Spleen (tissue), 11 donors: ENCODE measurements at regions not wholly inside any gene's neighbourhood (a gene's known extent, or its start where the extent isn't known, plus 50 kb on each side); places are given as distances from the start of the nearest gene placed in this dataset.

Source experiments
- DNase-seq: peaks from one replicate; pipeline ENCODE4 v3.0.0-alpha.2; 2020
- H3K27ac ChIP-seq, 8 donors: fragments of 200-600 bp; sonication (generic) in 7 of 8; 1 replicate in 4 of 8; 2 replicates in 4 of 8; pipeline versions ENCODE4 v1.5.0 to v1.8.0; 2016 to 2021; ENCODE audit warnings: inconsistent platforms in 4 of 8, mild to moderate bottlenecking in 4 of 8, moderate library complexity in 1 of 8
- H3K27me3 ChIP-seq, 7 donors: fragments of 200-600 bp; sonication (generic) in 6 of 7; replicated peaks in 1 of 7; 1 replicate in 4 of 7; 2 replicates in 3 of 7; pipeline versions ENCODE4 v1.5.0 to v1.8.0; 2016 to 2021; ENCODE audit warnings: inconsistent platforms in 3 of 7, mild to moderate bottlenecking in 1 of 7
- H3K36me3 ChIP-seq, 6 donors: fragments of 200-600 bp; sonication (generic) in 5 of 6; 1 replicate in 4 of 6; 2 replicates in 2 of 6; pipeline versions ENCODE4 v1.5.0 to v1.8.0; 2016 to 2021; ENCODE audit warnings: inconsistent platforms in 2 of 6
- H3K4me1 ChIP-seq, 6 donors: fragments of 200-600 bp; sonication (generic) in 5 of 6; 1 replicate in 3 of 6; 2 replicates in 3 of 6; pipeline versions ENCODE4 v1.5.0 to v1.8.0; 2016 to 2021; ENCODE audit warnings: inconsistent platforms in 3 of 6
- H3K4me3 ChIP-seq, 8 donors: fragments of 200-600 bp; sonication (generic) in 7 of 8; 1 replicate in 4 of 8; 2 replicates in 4 of 8; pipeline versions ENCODE4 v1.5.0 to v1.8.0; 2016 to 2021; ENCODE audit warnings: inconsistent platforms in 4 of 8, mild to moderate bottlenecking in 4 of 8, moderate library complexity in 2 of 8
- H3K9me3 ChIP-seq, 8 donors: fragments of 200-600 bp; sonication (generic) in 7 of 8; 1 replicate in 4 of 8; 2 replicates in 4 of 8; pipeline versions ENCODE4 v1.5.0 to v1.8.0; 2016 to 2021; ENCODE audit warnings: inconsistent platforms in 4 of 8
- CTCF ChIP-seq, 11 experiments: fragments of 200-600 bp in 7 of 11; fragments of 450-650 bp in 4 of 11; sonication (generic) in 4 of 11; IDR thresholded peaks in 8 of 11; conservative IDR thresholded peaks in 3 of 11; 1 replicate in 7 of 11; 2 replicates in 4 of 11; pipeline versions ENCODE4 v1.4.0 to v1.8.0; 2016 to 2021; ENCODE audit warnings: antibody characterized with exemption in 11 of 11, inconsistent platforms in 4 of 11, mild to moderate bottlenecking in 1 of 11
- POLR2A ChIP-seq, 3 donors: fragments of 450-650 bp; IDR thresholded peaks; one replicate each; pipeline ENCODE4 v1.5.1; 2017; ENCODE audit warnings: antibody characterized with exemption in 3 of 3, mild to moderate bottlenecking in 1 of 3
- POLR2AphosphoS5 ChIP-seq, 3 donors: sonication (generic); formaldehyde crosslinking; IDR thresholded peaks; one replicate each; pipeline ENCODE4 v1.5.1; 2017; ENCODE audit warnings: antibody characterized with exemption in 3 of 3
- WGBS, 5 donors: extraction: QIAGEN DNeasy Blood & Tissue Kit in 3 of 5; methylation state at CpG; one replicate each; pipeline versions ENCODE4 v1.1.5 to v1.1.7; 2013 to 2018; 5-methylcytosine and 5-hydroxymethylcytosine counted together
- intact Hi-C: fragments of 100-400 bp; cut with DNase I; formaldehyde crosslinking; loops from one replicate; pipeline ENCODE4 v1.15.0; 2023; ENCODE audit warnings: low total_unique reads
- donor health status: healthy with polysubstance abuse.
- donor health status: DM: no; HTN: no; CAD: no; lungs with moderate emphysema.
- donor health status: DM: no; HTN: no; CAD: no.
- donor health status: Bipolar disorder and iron deficiency.
- donor health status: healthy.
- donor health status: DM: no; HTN: no; CAD: no.
- donor health status: DM: yes; HTN: yes; CAD: no.

- Histone ChIP-seq H3K9me3 (peaks cover 0 to 20% (median 0%) of the 10 kb centered on the region in 8 donors), H3K27me3 (no peaks in the 10 kb centered on the region), H3K4me3 (no peak overlapping the region), H3K36me3 (no peaks in the 10 kb centered on the region), H3K4me1 (no peaks in the 10 kb centered on the region), H3K27ac (no peak overlapping the region)
- intact Hi-C loops: no loop called here
- no peak for TF ChIP-seq POLR2AphosphoS5 (IDR thresholded peaks at IDR 0.05)
- TF ChIP-seq POLR2A (IDR thresholded peaks at IDR 0.05): no peak
- no peak for TF ChIP-seq CTCF (IDR thresholded peaks at IDR 0.05 in 8 of 11, conservative IDR thresholded peaks at IDR 0.05 in 3 of 11)
- DNase-seq: no peak
Observed at GRCh38 chr3:162936706-162937105, 1440.1 kb downstream of the OTOL1 start.

GRCh38 chr3:162938083-162938482, 1441.5 kb downstream of the OTOL1 start:
- Histone ChIP-seq H3K4me1 (no peaks in the 10 kb centered on the region), H3K4me3 (no peak overlapping the region), H3K27me3 (no peaks in the 10 kb centered on the region), H3K36me3 (no peaks in the 10 kb centered on the region), H3K27ac (no peak overlapping the region), H3K9me3 (peaks cover 0 to 24% (median 0%) of the 10 kb centered on the region in 8 donors)
- intact Hi-C loops: no loop called here
- no peak for TF ChIP-seq CTCF (IDR thresholded peaks at IDR 0.05 in 8 of 11, conservative IDR thresholded peaks at IDR 0.05 in 3 of 11)
- TF ChIP-seq POLR2A (IDR thresholded peaks at IDR 0.05): no peak
- TF ChIP-seq POLR2AphosphoS5 (IDR thresholded peaks at IDR 0.05): no peak
- DNase-seq: no peak
- 65 to 80% (median 74%) methylated on average over 2 of the region's 2 CpGs for WGBS, 5 donors

GRCh38 chr3:162945626-162946025, 1449.0 kb downstream of the OTOL1 start:
- Histone ChIP-seq H3K4me1 (no peaks in the 10 kb centered on the region), H3K27ac (no peak overlapping the region), H3K27me3 (no peaks in the 10 kb centered on the region), H3K4me3 (no peak overlapping the region), H3K9me3 (peaks cover 0 to 38% (median 17%) of the 10 kb centered on the region in 8 donors), H3K36me3 (no peaks in the 10 kb centered on the region)
- no peak for DNase-seq
- WGBS, 5 donors: 0 to 42% (median 0%) methylated on average over 1 of the region's 1 CpG
- no peak for TF ChIP-seq POLR2AphosphoS5 (IDR thresholded peaks at IDR 0.05)
- no peak for TF ChIP-seq CTCF (IDR thresholded peaks at IDR 0.05 in 8 of 11, conservative IDR thresholded peaks at IDR 0.05 in 3 of 11)
- TF ChIP-seq POLR2A (IDR thresholded peaks at IDR 0.05): no peak
- intact Hi-C loops: no loop called here

GRCh38 chr3:162956711-162957110, 1460.1 kb downstream of the OTOL1 start:
- intact Hi-C loops: no loop called here
- no peak overlapping the region for H3K27ac ChIP-seq
- no peaks in the 10 kb centered on the region for H3K36me3 ChIP-seq
- H3K27me3 ChIP-seq: no peaks in the 10 kb centered on the region
- no peak overlapping the region for H3K4me3 ChIP-seq
- H3K9me3 ChIP-seq: peaks cover 0 to 14% (median 1%) of the 10 kb centered on the region in 8 donors
- H3K4me1 ChIP-seq: no peaks in the 10 kb centered on the region
- DNase-seq: no peak
- TF ChIP-seq POLR2A (IDR thresholded peaks at IDR 0.05): no peak

GRCh38 chr3:162960269-162960668, 1463.7 kb downstream of the OTOL1 start:
- intact Hi-C loops: no loop called here
- Histone ChIP-seq H3K4me1 (no peaks in the 10 kb centered on the region), H3K9me3 (peaks cover 0 to 19% (median 8%) of the 10 kb centered on the region in 8 donors), H3K27me3 (no peaks in the 10 kb centered on the region), H3K36me3 (no peaks in the 10 kb centered on the region), H3K27ac (no peak overlapping the region), H3K4me3 (no peak overlapping the region)
- TF ChIP-seq CTCF (IDR thresholded peaks at IDR 0.05 in 8 of 11, conservative IDR thresholded peaks at IDR 0.05 in 3 of 11) (no peak), POLR2AphosphoS5 (IDR thresholded peaks at IDR 0.05) (no peak), POLR2A (IDR thresholded peaks at IDR 0.05) (no peak)
- WGBS, 5 donors: 54 to 74% (median 59%) methylated on average over 1 of the region's 1 CpG
- no peak for DNase-seq
